Nucleus accumbens (tissue), 56 donors: ENCODE measurements at regions not wholly inside any gene's neighbourhood (a gene's known extent, or its start where the extent isn't known, plus 50 kb on each side); places are given as distances from the start of the nearest gene placed in this dataset.

Experiments used
- DNase-seq, 56 donors: peaks; one replicate each; lab custom pipeline; 2025; lab: John Stamatoyannopoulos, UW

DNA sequence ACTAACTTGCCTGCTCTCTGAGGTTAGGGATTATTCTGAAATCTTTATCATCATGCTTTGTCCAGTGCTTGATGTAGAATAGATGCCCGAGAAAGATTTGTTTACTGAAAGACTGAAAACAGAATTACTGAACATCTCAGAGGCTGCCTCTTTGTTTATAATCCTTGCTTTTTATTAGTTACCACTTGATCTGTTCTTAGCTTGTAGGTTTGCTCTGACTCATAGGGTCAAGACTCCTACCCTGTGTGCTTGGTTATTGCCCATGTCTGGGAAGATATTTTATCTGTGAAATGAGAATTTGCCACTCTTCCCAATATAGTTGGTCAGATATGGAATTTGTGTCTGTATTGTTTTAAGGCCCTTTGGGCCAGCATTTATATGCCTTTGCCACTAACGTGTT lies 675.3 kb downstream of the DIAPH3 start:
- DNase-seq = no peak

DNA sequence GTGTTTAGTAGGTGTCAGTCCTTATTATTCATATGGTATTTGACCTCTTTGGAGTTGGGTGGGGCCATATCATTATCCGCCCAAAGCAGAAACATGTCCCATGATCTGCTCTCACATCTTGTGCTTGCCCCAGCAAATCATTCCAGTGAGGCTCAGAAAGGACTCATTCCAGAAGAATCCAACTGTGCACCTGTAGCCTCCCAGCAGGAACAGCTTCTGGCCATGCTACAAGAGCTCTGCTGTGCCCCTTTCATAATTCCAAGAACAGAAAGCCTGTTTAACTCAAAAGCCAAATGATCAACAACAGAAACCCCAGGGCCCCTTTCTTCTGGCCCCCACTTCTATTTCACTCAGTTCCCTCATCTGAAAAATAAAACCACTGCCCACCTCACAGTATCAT lies 673.1 kb downstream of the DIAPH3 start:
- no peak for DNase-seq

DNA sequence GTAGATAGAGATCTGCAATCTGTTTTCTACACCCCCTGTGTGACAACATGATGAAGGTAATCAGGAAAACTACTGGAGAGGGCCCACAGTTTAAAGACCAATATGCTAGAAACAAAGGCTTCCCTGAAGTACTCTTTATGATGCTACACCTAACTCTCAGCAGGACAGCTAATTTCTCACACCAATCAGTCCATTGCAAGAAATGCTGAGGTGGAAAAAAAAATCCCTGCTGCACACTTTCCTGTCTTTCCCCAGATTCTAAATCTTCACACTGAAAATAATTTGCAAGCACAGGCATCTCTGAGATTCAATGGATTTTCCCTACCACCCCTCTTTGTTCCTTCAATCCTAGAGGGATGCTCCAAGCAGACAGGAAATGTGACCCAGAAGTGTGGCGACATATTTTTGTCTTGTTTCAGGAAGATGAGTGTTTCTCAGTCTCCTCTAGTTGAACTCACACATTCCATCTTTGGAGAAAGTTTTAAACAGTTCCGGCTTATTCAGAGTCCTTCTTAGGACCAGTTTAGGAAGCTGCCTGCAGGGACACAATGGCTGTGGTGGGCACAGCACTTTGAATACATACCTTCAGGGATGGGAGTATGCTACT lies 671.6 kb downstream of the DIAPH3 start:
- no peak for DNase-seq

DNA sequence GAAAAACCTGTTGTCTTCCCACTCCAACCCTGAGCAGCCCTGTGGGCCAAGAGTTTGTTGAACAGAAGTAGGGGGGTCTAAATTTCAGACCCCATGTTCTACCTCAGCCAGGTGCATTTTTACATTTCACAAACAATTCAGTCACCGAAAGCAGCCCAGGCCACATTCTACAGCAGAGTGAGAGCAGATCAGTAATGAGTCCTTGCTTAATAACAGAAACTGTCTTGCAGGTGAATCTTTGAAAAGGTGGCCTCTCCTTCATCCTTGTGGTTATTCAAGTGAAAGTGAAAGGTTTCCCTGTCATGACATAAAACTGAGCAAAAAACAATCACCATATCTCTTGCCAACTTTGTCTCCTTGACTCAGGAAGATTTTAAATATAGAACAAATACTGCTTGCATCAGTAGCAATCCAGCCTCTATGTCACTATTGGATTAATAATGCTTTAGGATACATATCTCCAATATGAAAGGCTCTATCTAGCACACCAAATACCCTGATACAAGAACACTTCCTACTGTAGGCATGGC lies 670.2 kb downstream of the DIAPH3 start:
- DNase-seq = no peak

DNA sequence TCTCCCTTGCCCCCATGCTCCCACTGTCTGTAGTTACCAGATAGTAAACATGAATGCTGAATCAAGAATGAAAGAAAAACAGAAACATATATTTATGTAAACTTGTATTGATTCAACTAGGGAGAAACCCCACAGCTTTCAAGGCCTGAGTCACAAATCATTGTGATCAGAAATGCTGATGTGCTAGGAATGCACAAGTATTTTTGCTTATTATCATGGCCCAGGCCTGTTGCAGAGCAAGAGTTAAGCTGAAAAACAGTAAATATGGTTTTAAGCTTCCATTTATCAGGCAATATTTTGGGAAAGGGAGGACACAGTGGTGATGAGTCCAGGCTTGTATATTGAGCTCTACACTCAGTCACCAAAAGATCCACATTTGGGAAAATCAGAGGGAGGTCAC lies 669.6 kb downstream of the DIAPH3 start:
- no peak for DNase-seq

DNA sequence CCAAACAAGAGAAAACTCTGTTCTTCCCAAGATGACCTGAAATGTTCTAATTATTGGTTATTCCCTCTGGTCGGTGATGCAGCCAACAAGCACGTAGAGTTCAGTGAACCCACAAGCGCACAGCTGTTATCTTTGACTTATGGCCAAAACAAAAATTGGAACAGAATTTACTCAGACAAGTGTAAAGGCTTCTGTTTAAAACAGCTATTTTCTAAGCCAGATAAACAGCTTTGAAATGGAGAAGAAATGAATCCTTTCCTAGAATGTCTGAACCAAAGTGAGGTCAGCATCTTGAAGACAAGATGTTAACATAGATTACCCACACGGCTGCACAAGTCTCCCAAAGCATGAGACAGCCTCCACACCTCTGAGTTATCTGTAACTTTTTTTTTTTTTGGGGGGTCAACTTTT lies 669.2 kb downstream of the DIAPH3 start:
- DNase-seq = peak in 1 of 56 donors; percentile 0

DNA sequence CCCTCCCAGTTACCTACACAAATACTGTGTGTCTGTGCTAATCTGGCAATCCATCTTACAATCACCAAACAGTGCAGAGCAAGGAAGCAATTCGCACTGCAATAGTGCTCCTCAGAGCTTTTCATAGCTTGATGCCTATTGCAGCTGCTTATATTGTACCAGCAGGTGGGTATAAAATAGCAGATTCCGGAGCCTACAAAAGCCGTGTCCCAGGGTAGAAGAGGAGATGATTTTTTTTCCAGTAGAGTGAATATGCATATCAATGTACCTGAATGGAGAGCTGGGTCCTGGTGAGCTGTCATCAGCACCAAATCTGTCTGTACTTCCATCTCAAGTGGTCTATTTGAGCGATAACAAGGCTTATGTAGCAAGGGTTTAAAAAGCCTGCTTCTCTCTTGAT lies 668.4 kb downstream of the DIAPH3 start:
- no peak for DNase-seq

DNA sequence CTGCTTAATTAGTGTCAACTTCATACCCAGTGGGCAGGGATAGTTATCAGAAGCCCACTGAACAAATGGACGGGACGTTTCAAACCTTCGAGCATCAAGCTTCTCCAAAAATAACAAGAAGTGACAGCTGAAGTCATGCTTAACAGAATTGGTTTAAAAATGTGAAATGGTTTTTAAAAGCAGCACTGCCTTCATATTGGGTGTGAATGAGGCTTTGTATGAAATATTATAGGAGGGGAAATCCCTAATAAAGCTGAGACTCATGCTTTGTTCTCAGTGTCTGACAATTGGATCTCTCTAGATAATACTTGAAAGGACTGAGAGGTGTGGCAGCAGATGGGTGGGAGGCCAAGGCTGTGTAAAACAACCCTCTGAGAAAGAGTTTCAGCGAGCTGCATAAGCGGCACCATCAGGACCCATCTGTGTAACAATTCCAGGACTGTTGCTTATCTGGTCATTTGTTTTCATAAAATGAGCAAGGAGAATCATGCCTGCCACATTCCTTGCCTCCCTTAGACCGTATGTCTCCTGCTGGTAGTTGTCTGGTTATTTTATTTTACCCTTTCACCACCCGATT lies 667.7 kb downstream of the DIAPH3 start:
- no peak for DNase-seq

DNA sequence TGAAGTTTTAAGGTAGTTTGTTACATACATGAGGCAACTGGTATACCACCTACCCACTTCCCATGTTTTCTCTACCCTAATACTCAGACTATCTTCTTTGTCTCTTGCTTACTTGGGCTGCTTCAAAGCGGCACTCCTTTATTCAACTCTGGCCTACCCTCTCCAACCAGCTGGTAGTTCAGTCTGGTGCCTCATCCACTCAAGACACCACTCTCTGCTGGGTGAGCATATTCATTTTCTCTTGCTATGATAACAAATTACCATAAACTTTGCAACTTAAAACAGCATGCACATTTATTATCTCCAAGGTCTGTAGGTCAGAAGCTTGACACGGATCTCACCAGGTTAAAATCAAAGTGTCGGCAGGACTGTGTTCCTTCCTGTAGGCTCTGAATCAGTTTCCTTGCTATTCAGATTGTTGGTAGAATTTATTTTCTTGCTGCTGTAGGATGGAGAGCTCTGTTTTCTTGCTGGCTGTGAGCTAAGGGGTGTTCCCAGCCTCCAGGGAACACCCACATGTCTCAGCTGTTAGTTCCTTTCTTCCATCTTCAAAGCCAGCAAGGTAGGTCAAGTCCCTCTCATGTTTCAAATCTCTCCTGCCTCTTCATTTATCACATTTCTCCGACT lies 666.0 kb downstream of the DIAPH3 start:
- no peak for DNase-seq

DNA sequence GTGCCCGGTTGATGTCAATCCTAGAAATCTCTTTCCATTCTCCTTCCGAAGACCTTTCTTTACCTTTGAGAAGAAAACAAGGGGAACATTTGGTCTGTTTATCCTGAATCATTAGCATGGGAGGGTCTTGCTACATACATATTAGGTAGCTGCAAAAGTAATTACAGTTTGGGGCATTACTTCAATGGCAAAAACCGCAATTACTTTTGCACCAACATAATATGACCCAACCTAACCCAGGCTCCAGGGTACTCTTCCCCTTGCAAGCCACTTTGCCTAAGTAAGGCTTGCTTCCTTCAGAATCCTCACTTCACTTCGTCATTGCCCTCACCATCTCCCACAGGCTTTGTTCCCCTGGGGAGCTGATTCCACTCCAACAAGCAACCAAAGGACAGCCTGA lies 662.7 kb downstream of the DIAPH3 start:
- no peak for DNase-seq

DNA sequence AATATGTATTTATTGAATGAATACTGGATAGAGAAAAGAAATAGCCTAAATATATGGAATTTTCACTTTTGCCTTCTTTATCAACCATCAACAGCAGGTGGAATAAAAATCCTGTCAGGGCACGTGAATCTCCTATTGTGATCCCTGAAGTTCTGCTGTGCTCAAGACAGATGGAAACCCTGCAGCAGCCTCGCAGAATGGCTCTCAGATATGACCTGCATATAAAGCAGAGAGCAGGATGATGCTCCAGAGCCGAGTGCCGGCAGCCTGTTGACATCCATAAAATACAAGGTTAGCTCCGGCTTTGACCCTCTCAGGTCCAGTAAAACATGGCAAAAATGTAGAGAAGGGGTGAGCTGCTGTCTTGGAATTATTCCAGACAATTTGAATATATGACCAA lies 659.3 kb downstream of the DIAPH3 start:
- DNase-seq = no peak

DNA sequence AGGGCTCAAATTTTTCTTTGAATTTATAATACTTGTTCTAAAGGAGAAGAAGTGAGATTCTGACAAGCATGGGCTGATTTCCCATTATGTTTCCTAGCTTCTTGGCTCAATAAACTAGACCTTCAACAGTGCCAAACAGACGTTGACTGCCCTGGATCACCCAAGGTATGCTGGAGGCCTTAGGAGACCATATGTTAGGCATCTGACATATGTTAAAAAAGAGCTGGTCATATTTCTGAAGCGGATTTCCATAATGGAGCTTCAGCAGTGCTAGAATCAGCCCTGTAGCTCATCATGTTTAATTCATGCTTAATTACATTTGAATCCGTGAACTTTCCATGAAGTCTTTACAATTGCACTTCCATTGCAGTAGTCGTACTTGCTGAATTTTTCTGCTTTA lies 653.3 kb downstream of the DIAPH3 start:
- no peak for DNase-seq

DNA sequence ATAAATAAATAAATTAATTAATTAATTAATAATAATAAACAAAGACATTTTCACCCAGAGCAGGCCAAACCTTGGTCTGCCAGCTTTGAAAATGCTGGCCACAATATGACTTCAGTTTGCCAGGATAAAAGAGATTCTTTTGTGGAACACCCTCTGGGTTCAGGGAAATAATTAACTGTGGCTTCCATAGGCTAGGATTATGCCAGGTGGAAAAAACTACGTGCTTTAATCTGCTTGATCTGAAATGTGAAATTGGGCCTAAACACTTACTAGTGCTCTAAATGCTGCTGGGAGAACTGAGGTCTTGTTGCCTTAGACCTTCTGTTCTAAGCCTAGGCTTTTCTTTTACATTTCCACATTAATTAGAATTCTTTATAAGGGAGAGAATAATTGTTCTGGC lies 650.0 kb downstream of the DIAPH3 start:
- no peak for DNase-seq

DNA sequence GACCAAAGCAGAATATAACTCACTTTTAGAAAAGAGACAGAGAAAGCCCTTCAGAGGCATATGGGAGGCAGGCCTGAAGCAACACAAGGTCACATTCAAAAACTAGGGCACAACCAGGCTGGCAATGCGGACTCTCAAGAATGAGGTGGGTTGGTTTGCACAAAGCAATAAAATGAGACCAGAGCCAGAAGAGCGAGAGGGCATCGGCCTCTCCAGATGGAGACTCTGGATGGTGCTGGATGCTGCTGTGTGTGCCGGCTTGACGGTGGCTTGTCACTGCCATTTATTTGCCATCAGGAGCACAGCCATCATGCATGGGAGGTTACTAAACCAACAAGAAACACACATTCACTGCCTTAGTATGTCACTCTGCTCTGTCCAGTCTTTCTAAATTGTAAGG lies 649.4 kb downstream of the DIAPH3 start:
- DNase-seq = no peak

DNA sequence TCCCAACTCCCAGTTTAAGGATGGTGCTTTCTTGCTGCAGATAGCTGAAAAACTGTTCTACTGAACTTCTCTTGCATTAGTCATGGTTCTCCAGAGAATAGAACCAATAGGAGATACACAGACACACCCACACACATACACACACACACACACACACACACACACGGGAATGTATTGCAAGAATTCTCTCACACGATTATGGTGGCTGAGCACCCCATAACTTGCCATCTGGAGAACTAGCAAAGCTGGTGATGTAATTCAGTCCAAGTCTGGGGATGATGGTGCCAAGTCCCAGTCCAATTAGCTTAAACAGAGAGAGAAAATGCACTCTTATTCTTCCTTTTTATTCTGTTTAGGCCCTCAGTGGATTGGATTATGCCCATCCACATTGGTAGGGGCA lies 643.9 kb downstream of the DIAPH3 start:
- DNase-seq = no peak

DNA sequence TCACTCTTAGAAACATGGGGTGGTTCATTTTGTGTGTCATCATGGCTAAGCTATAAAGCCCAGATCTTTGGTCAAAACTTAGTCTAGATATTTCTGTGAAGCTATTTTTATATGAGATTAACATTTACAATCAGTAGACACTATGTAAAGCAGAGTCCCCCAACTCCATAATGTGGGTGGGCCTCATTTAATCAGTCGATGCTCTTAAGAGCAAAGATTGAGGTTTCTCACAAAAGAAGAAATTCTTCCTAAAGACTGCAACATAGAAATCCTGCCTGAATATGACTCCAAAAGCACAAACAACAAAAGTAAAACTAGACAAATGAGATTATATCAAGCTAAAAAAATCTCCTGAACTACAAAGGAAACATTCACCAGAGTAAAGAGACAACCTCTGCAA lies 642.2 kb downstream of the DIAPH3 start:
- no peak for DNase-seq

DNA sequence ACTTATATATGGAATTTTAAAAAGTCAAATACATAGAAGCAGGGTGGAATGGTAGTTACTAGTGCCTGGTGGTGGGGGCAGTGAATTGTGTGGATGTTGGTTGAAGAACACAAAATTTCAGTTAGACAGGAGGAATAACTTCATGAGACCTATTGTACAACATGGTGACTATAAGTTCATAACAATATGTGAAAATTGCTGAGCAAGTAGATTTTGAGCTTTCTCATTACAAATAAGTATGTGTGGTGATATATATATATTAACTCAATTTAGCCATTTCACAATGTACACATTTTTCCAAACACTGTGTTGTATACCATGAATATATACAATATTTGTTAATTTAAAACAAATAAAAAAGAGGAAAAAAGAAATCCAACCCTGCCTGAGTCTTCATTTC lies 641.1 kb downstream of the DIAPH3 start:
- no peak for DNase-seq

DNA sequence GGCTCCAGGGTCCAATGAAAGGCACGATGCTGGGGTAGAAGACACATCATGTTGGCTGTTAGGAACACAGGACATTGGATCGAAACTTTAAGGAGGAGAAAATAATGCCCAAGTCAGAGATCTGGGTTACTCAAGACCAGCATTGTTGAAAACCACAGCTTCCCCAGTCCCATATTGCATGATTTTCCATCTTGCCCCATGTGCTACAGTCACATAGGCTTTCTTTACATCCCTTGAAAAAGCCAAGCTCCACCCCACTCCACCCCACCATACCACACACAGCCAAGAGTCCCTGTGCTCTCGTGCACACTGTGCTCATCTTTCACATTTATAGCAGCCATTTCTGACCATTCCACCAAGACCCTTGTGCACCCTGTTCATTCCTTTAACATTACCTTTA lies 636.2 kb downstream of the DIAPH3 start:
- DNase-seq = no peak

DNA sequence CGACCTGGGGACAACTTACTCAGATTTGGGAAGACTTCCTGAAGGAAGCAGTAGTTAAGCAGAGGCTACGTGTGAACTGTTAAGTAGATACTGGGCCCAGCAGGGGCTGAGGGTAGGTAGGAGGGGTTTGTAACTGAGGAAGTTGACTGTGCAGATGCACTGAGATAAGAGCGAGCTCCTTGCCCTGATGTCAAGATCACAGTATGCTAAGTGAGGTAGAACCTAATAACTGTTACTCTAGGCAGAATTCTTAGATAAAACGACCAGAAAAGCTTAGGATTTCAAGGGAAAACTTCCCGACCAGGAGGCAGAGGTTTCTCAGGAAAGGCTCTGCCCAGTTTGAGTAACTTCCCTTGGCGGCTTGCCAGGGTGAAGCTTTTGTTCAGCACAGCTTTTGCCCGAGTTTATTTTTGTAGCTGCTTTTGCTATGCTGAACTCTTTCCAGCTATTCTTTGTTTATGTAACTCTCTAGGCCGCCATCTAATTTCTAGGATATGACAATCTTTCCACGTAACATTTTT lies 632.1 kb downstream of the DIAPH3 start:
- peak in 38 of 56 donors; percentile 1 to 78 (median 16) for DNase-seq

DNA sequence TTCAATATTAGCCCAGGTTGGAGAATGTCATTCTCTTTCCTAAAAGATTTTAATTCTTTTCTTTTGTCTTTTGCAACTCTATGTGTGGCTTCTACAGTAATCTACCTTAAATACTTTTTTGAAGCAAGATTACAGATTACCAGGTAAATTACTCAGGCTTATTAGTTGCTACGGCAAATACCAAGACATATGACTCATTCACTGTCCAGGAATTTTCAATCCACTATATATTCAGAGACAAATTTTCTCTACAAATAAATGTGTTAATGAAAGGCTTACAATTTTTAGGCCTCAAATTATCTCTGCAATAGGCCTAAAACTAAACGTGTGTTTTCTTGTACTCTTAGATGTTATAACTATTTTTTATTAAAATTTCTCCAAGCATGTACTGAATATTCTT lies 631.3 kb downstream of the DIAPH3 start:
- no peak for DNase-seq

DNA sequence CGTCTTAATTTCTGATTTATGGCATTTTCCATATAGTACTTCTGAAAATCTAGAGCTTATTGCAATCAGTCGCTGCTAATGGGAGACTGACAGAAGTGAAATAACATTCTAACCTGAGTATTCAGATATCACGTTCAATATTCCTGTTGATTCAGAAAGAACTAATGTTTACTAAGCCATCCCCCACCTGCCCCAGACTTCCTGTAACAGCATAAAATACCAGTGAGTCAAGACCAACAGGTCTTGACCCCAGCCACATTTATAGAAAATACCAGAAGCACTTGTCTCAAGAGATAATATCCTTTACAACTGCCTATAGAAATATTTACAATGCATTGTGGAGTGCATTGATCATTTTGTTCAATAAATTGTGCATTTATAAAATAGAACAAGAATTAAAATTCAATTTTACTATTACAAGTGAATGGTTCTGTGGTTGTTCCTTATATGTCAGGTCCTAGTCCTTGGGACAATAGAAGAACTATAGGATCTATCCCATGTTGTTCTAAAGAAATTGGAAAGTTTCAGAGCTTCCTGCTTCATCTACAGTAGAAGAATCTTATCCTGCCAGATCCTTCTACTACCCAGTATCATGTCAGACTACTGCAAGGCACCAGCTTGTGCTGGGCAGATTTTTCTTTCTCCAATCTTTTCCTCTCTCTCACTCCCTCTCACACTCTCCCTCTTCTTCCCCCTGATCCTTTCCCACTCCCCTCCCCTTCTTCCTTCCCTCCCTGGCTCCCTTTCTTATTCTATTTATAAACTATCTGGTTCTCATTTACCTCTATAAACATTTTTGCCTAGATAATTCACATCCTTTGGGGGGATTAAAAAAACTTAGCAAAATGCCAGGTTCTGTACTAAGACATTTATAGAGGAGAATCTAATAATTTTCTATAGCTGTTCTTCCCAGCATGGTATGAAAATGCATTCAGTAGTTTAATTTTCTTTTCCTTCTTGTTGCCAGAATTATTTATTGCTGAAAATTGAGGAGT lies 629.9 kb downstream of the DIAPH3 start:
- DNase-seq = no peak
